IMR-90 (cell line): ENCODE measurements at regions not wholly inside any gene's neighbourhood (a gene's known extent, or its start where the extent isn't known, plus 50 kb on each side); places are given as distances from the start of the nearest gene placed in this dataset.

Experiments used
- ATAC-seq: fragments of 200-7000 bp; cut with Tn5 transposase; 2 replicates; pipeline ENCODE4 v1.9.1; 2020; ENCODE audit warnings: low read depth, mild to moderate bottlenecking, moderate library complexity
- BruUV-seq: library from RNA; stranded (reverse); fragments of 400-500 nt; replicated peaks from 2 replicates; lab custom pipeline; 2021; lab: Mats Ljungman, UMichigan
- CTCF ChIA-PET: fragments of 300-600 bp; formaldehyde crosslinking; extraction: SDS; loops from one replicate; lab custom pipeline; 2021; ENCODE audit warnings: antibody characterized with exemption; lab: Yijun Ruan, JAX
- POLR2A ChIA-PET: fragments of 300-600 bp; sonication (Branson Sonifier 250); formaldehyde crosslinking; loops from one replicate; lab custom pipeline; 2022; ENCODE audit warnings: antibody characterized with exemption; ENCODE audit not compliant: unreplicated experiment; lab: Charles Lee
- DNase-seq: peaks from one replicate; pipeline ENCODE4 v3.0.0; 2013
- H2AFZ ChIP-seq: replicated peaks from 2 replicates; pipeline ENCODE3; 2013; ENCODE audit warnings: low read length, mild to moderate bottlenecking; ENCODE audit not compliant: poor library complexity
- H2AK5ac ChIP-seq: 2 replicates; pipeline ENCODE4 v1.6.1; 2013; ENCODE audit warnings: low read depth, low read length, inconsistent platforms
- H2AK9ac ChIP-seq: replicated peaks from 2 replicates; pipeline ENCODE3; 2013; ENCODE audit warnings: mild to moderate bottlenecking, low read depth, low read length, moderate library complexity; ENCODE audit not compliant: poor library complexity
- H2BK120ac ChIP-seq: 2 replicates; pipeline ENCODE4 v1.6.1; 2013; ENCODE audit warnings: low read depth, low read length, inconsistent platforms
- H2BK15ac ChIP-seq: 3 replicates; pipeline ENCODE4 v1.6.1; 2013; ENCODE audit warnings: low read depth, low read length, inconsistent platforms
- H2BK20ac ChIP-seq: 2 replicates; pipeline ENCODE4 v1.6.1; 2013; ENCODE audit warnings: low read depth, mild to moderate bottlenecking, inconsistent platforms, low read length, moderate library complexity
- H2BK5ac ChIP-seq: 2 replicates; pipeline ENCODE4 v1.6.1; 2013; ENCODE audit warnings: mild to moderate bottlenecking, low read depth, low read length, inconsistent platforms; ENCODE audit not compliant: poor library complexity, severe bottlenecking
- H3K14ac ChIP-seq: replicated peaks from 2 replicates; pipeline ENCODE4 v1.6.1; 2013; ENCODE audit warnings: low read depth, low read length, inconsistent platforms
- H3K18ac ChIP-seq: 2 replicates; pipeline ENCODE4 v1.6.1; 2013; ENCODE audit warnings: low read depth, low read length, control low read depth
- H3K23ac ChIP-seq: 2 replicates; pipeline ENCODE4 v1.6.1; 2013; ENCODE audit warnings: low read depth, low read length, inconsistent platforms
- H3K27ac ChIP-seq: 2 replicates; pipeline ENCODE4 v1.5.1; 2013; ENCODE audit warnings: mild to moderate bottlenecking, control low read depth, low read length; ENCODE audit not compliant: insufficient read depth
- H3K27me3 ChIP-seq: 2 replicates; pipeline ENCODE4 v1.6.1; 2013; ENCODE audit warnings: low read length; ENCODE audit not compliant: control insufficient read depth, insufficient read depth
- H3K36me3 ChIP-seq: 2 replicates; pipeline ENCODE4 v1.6.1; 2013; ENCODE audit warnings: low read length, mixed read lengths; ENCODE audit not compliant: control insufficient read depth, insufficient read depth
- H3K4ac ChIP-seq: 2 replicates; pipeline ENCODE4 v1.6.1; 2013; ENCODE audit warnings: low read depth, low read length, inconsistent platforms
- H3K4me1 ChIP-seq: 2 replicates; pipeline ENCODE4 v1.6.1; 2013; ENCODE audit warnings: low read length, mixed read lengths; ENCODE audit not compliant: control insufficient read depth, insufficient read depth
- H3K4me2 ChIP-seq: 2 replicates; pipeline ENCODE4 v1.6.1; 2013; ENCODE audit warnings: low read depth, mild to moderate bottlenecking, control low read depth, low read length, moderate library complexity
- H3K4me3 ChIP-seq: 2 replicates; pipeline ENCODE4 v1.5.1; 2013; ENCODE audit warnings: low read depth, mild to moderate bottlenecking, control low read depth, low read length, moderate library complexity; ENCODE audit not compliant: insufficient read depth
- H3K56ac ChIP-seq: 2 replicates; pipeline ENCODE4 v1.6.1; 2013; ENCODE audit warnings: low read length, inconsistent platforms; ENCODE audit not compliant: insufficient read depth; ENCODE audit errors: extremely low read depth
- H3K79me1 ChIP-seq, 2 experiments: 2 replicates each; pipeline ENCODE4 v1.6.1; 2013; ENCODE audit warnings: low read length in 2 of 2, inconsistent platforms in 1 of 2, low read depth in 1 of 2
- H3K9ac ChIP-seq: 2 replicates; pipeline ENCODE4 v1.6.1; 2013; ENCODE audit warnings: low read depth, low read length, control low read depth
- H3K9me1 ChIP-seq: 2 replicates; pipeline ENCODE4 v1.6.1; 2013; ENCODE audit warnings: low read length, inconsistent platforms; ENCODE audit not compliant: insufficient read depth
- H3K9me3 ChIP-seq: 2 replicates; pipeline ENCODE4 v1.6.1; 2013; ENCODE audit warnings: low read length; ENCODE audit not compliant: control insufficient read depth, insufficient read depth
- H4K20me1 ChIP-seq: 2 replicates; pipeline ENCODE4 v1.6.1; 2013; ENCODE audit warnings: low read length, inconsistent platforms; ENCODE audit not compliant: insufficient read depth
- H4K5ac ChIP-seq: 2 replicates; pipeline ENCODE4 v1.6.1; 2013; ENCODE audit warnings: mild to moderate bottlenecking, low read depth, low read length, control low read depth
- H4K8ac ChIP-seq, 2 experiments: 2 replicates each; pipeline ENCODE4 v1.6.1; 2013; ENCODE audit warnings: low read depth in 2 of 2, low read length in 2 of 2, control low read depth in 1 of 2, inconsistent platforms in 1 of 2
- H4K91ac ChIP-seq: 2 replicates; pipeline ENCODE4 v1.6.1; 2013; ENCODE audit warnings: low read depth, low read length, inconsistent platforms; ENCODE audit not compliant: insufficient read depth
- CEBPB ChIP-seq: IDR thresholded peaks from 2 replicates; pipeline ENCODE4 v1.6.1; 2012; ENCODE audit warnings: low read depth, low read length, improper control_type of control experiment
- CHD1 ChIP-seq: IDR thresholded peaks from 2 replicates; pipeline ENCODE4 v1.6.1; 2012; ENCODE audit warnings: low read depth, low read length, improper control_type of control experiment
- ELK1 ChIP-seq: fragments of 150-350 bp; IDR thresholded peaks from 2 replicates; pipeline ENCODE4 v1.6.1; 2016; ENCODE audit warnings: low read depth, mild to moderate bottlenecking, low read length, moderate library complexity, borderline replicate concordance
- FOS ChIP-seq: fragments of 150-350 bp; IDR thresholded peaks from 2 replicates; pipeline ENCODE4 v1.6.1; 2016; ENCODE audit warnings: low read depth, low read length
- MAFK ChIP-seq: IDR thresholded peaks from 2 replicates; pipeline ENCODE4 v1.6.1; 2012; ENCODE audit warnings: low read depth, low read length, improper control_type of control experiment
- MAZ ChIP-seq: IDR thresholded peaks from 2 replicates; pipeline ENCODE4 v1.6.1; 2012; ENCODE audit warnings: low read depth, mild to moderate bottlenecking, low read length, improper control_type of control experiment, moderate library complexity, borderline replicate concordance
- MXI1 ChIP-seq: IDR thresholded peaks from 2 replicates; pipeline ENCODE4 v1.6.1; 2012; ENCODE audit warnings: low read depth, mild to moderate bottlenecking, low read length, moderate library complexity, borderline replicate concordance
- NFE2L2 ChIP-seq: fragments of 150-350 bp; IDR thresholded peaks from 2 replicates; pipeline ENCODE4 v1.6.1; 2016; ENCODE audit warnings: low read depth, mild to moderate bottlenecking, low read length
- RAD21 ChIP-seq: IDR thresholded peaks from 2 replicates; pipeline ENCODE4 v1.6.1; 2012; ENCODE audit warnings: low read length, improper control_type of control experiment
- RCOR1 ChIP-seq: IDR thresholded peaks from 2 replicates; pipeline ENCODE4 v1.6.1; 2012; ENCODE audit warnings: mild to moderate bottlenecking, low read length, improper control_type of control experiment; ENCODE audit not compliant: insufficient replicate concordance
- RFX5 ChIP-seq: IDR thresholded peaks from 2 replicates; pipeline ENCODE4 v1.8.0; 2012; ENCODE audit warnings: low read depth, mild to moderate bottlenecking, low read length, moderate library complexity
- SMC3 ChIP-seq: fragments of 150-350 bp; IDR thresholded peaks from 2 replicates; pipeline ENCODE4 v1.6.1; 2016; ENCODE audit warnings: low read depth, mild to moderate bottlenecking, antibody characterized with exemption, low read length, moderate library complexity
- USF2 ChIP-seq: fragments of 150-350 bp; IDR thresholded peaks from 2 replicates; pipeline ENCODE4 v1.6.1; 2017; ENCODE audit warnings: mild to moderate bottlenecking, antibody characterized with exemption, low read length, low read depth
- WGBS, 2 experiments: methylation state at CpG; one replicate each; pipeline versions ENCODE4 v1.1.5 to v1.1.7; 2013; ENCODE audit warnings: missing lambda C conversion rate in 2 of 2; ENCODE audit not compliant: insufficient read length in 1 of 2; ENCODE audit errors: extremely low coverage in 2 of 2; 5-methylcytosine and 5-hydroxymethylcytosine counted together
- dilution Hi-C: fragments of 300-500 bp; cut with HindIII; formaldehyde crosslinking; loops from one replicate; pipeline ENCODE4 v1.14.3; 2018; ENCODE audit warnings: low sequenced_read_pairs; ENCODE audit not compliant: unreplicated experiment
- in situ Hi-C: fragments of 300-500 bp; cut with MboI; formaldehyde crosslinking; loops from 3 replicates; pipeline ENCODE4 v1.14.3; 2019; ENCODE audit warnings: low sequenced_read_pairs, inconsistent platforms, mixed read lengths
- intact Hi-C: fragments of 100-400 bp; cut with micrococcal nuclease; formaldehyde crosslinking; loops from 2 replicates; pipeline ENCODE4 v1.10.0; 2022
- TF ChIP-seq, protein P1 (sequence below): conservative IDR thresholded peaks from 2 replicates; pipeline ENCODE4 v1.5.1; 2012; ENCODE audit warnings: mild to moderate bottlenecking, low read depth, low read length, improper control_type of control experiment

DNA sequence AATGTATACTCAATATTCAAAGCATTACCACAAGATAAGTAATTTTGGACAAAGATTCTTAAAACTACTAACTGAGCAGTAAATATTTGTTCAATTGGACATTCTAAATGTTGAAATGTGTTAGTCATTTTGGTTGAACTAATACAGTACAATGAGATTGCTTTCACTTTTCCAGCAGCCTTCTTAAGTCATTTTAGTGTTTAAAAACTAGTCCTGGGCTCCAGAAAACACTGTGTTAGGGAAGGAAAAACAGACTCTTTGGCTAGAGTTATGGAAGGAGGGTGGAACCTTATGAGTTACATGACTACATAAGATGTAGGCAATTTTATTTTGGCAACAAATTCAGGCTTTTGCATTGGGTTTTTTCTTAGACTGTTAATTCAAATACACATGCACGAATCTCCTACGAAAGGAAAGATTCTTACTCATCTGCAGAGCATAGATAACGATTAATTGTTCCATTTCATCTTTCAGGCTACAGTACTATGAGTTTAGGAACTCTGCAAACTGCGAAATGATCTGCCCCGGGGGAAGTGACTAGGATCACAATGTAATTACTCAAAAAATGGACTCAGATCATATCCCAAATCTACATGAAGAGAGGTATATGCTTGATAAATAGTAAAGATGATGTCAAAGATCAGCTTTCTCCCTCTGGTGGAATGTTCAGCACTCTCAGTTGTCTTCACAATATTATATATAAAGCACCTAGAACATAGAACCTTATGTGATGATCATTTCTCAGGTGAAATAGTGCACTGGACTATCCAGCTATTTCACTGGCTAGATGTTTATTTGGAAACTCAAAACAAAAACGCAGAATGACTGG is 492.8 kb upstream of the MDFIC2 start:
- H2BK120ac ChIP-seq = no peak overlapping the region
- H3K4me2 ChIP-seq = peak overlapping the region; percentile 49
- peak; percentile 89 for ATAC-seq
- DNase-seq = peak; percentile 80
- no peak overlapping the region for H2AK9ac ChIP-seq
- H3K4ac ChIP-seq = no peak overlapping the region
- no peak overlapping the region for H2BK5ac ChIP-seq
- no peak overlapping the region for H3K23ac ChIP-seq
- ChIA-PET POLR2A (no interaction called here), CTCF (interaction anchor here (0.6 kb wide), 1 partner anchor 1589 kb away, joined by 3 read pairs; no protein-coding TSS in a partner anchor)
- no peak overlapping the region; the same call in 1 of the 2 replicates for H3K9ac ChIP-seq
- no peak overlapping the region for H4K8ac ChIP-seq
- no peak overlapping the region for H2AFZ ChIP-seq
- peak overlapping the region; percentile 36; the same call in 1 of the 2 replicates for H3K18ac ChIP-seq
- no peak overlapping the region for H2AK5ac ChIP-seq
- H3K27ac ChIP-seq = no peak overlapping the region
- H3K27me3 ChIP-seq = no peaks in the 10 kb centered on the region
- no peaks in the 10 kb centered on the region for H3K79me1 ChIP-seq
- peak overlapping the region; percentile 21; the same call in 1 of the 2 replicates for H4K5ac ChIP-seq
- H3K9me1 ChIP-seq = no peaks in the 10 kb centered on the region
- no TSS peak for BruUV-seq
- no peak overlapping the region for H3K56ac ChIP-seq
- H3K4me3 ChIP-seq = no peak overlapping the region
- intact Hi-C loops = no loop called here
- H3K9me3 ChIP-seq = no peaks in the 10 kb centered on the region
- H3K4me1 ChIP-seq = no peaks in the 10 kb centered on the region; the same call in 1 of the 2 replicates
- no peak overlapping the region for H2BK20ac ChIP-seq
- H3K14ac ChIP-seq = no peak overlapping the region
- H2BK15ac ChIP-seq = no peak overlapping the region
- dilution Hi-C loops = no loop called here
- no CpG with 5 or more reads among the region's 6 CpGs for WGBS, 2 experiments
- no peak overlapping the region for H4K91ac ChIP-seq
- H3K36me3 ChIP-seq = no peaks in the 10 kb centered on the region
- H4K20me1 ChIP-seq = no peaks in the 10 kb centered on the region
- in situ Hi-C loops = no loop called here
- TF ChIP-seq, protein P1, sequence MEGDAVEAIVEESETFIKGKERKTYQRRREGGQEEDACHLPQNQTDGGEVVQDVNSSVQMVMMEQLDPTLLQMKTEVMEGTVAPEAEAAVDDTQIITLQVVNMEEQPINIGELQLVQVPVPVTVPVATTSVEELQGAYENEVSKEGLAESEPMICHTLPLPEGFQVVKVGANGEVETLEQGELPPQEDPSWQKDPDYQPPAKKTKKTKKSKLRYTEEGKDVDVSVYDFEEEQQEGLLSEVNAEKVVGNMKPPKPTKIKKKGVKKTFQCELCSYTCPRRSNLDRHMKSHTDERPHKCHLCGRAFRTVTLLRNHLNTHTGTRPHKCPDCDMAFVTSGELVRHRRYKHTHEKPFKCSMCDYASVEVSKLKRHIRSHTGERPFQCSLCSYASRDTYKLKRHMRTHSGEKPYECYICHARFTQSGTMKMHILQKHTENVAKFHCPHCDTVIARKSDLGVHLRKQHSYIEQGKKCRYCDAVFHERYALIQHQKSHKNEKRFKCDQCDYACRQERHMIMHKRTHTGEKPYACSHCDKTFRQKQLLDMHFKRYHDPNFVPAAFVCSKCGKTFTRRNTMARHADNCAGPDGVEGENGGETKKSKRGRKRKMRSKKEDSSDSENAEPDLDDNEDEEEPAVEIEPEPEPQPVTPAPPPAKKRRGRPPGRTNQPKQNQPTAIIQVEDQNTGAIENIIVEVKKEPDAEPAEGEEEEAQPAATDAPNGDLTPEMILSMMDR = no peak
- TF ChIP-seq NFE2L2 (no peak), FOS (no peak), USF2 (no peak), MAFK (no peak), MXI1 (no peak), RAD21 (no peak), ELK1 (no peak), RFX5 (no peak), SMC3 (no peak), RCOR1 (no peak), CEBPB (no peak), CHD1 (no peak), MAZ (no peak)
